ENCODE measurements at regions not wholly inside any gene's neighbourhood (a gene's known extent, or its start where the extent isn't known, plus 50 kb on each side); places are given as distances from the start of the nearest gene placed in this dataset.

- Histone ChIP-seq H3K36me3 (ENCODE audit: insufficient read depth, low read length) (no peaks in the 10 kb centered on the region), H3K79me2 (ENCODE audit: control insufficient read depth, insufficient read depth, low read length, unreplicated experiment) (no peaks in the 10 kb centered on the region), H2AFZ (ENCODE audit: low read length, unreplicated experiment) (no peak overlapping the region), H3K27ac (ENCODE audit: low read depth, low read length) (no peak overlapping the region), H3K4me1 (ENCODE audit: control insufficient read depth, insufficient read depth, low read length, unreplicated experiment) (no peaks in the 10 kb centered on the region), H3K4me3 (ENCODE audit: low read depth, low read length) (no peak overlapping the region), H3K27me3 (ENCODE audit: insufficient read depth, low read length) (no peaks in the 10 kb centered on the region)
Measured at GRCh38 chr12:67929384-67929772, 59.9 kb upstream of the IFNG-AS1 start.

DNA sequence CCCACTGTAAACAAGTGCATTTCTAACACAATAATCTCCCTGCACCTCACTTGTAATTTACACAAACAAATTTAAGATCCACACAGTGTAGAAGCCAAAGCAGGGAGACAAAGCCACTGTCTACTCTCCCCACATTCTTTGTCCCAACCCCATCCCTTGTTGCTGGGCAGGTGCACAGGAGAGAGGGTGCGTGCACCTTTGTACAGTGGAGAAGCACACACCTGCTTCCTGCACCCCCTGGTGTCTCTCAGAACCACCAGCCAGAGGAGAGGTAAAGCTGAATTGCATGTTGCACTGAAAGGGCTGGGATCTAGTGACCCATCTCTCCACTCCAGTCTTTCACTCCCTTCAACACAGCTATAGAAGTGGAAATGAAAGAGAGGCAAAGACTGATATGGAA, 51.4 kb upstream of the IFNG-AS1 start:
- no peaks in the 10 kb centered on the region for H3K36me3 ChIP-seq (ENCODE audit: insufficient read depth, low read length)
- H3K4me3 ChIP-seq (ENCODE audit: low read depth, low read length) = no peak overlapping the region
- H3K27me3 ChIP-seq (ENCODE audit: insufficient read depth, low read length) = no peaks in the 10 kb centered on the region
- H3K27ac ChIP-seq (ENCODE audit: low read depth, low read length) = no peak overlapping the region
- no peaks in the 10 kb centered on the region for H3K79me2 ChIP-seq (ENCODE audit: control insufficient read depth, insufficient read depth, low read length, unreplicated experiment)
- no peaks in the 10 kb centered on the region for H3K4me1 ChIP-seq (ENCODE audit: control insufficient read depth, insufficient read depth, low read length, unreplicated experiment)
- H2AFZ ChIP-seq (ENCODE audit: low read length, unreplicated experiment) = no peak overlapping the region
